B cell (primary cell): ENCODE measurements at regions not wholly inside any gene's neighbourhood (a gene's known extent, or its start where the extent isn't known, plus 50 kb on each side); places are given as distances from the start of the nearest gene placed in this dataset.
A peak's percentile ranks its signal among the peaks of the same experiment; 100 is the strongest.

ENCODE experiments used
- ATAC-seq: fragments of 200-7000 bp; cut with Tn5 transposase; one replicate; pipeline ENCODE4 v1.10.0; 2021; ENCODE audit warnings: low read depth, mild to moderate bottlenecking, moderate number of reproducible peaks, moderate library complexity
- CTCF ChIA-PET: fragments of 350-600 bp; sonication (Branson Sonifier 250); formaldehyde crosslinking; loops from one replicate; lab custom pipeline; 2021; ENCODE audit warnings: antibody characterized with exemption, inconsistent platforms; lab: Charles Lee
- POLR2A ChIA-PET: fragments of 350-600 bp; sonication (Branson Sonifier 250); formaldehyde crosslinking; loops from one replicate; lab custom pipeline; 2021; ENCODE audit warnings: antibody characterized with exemption; lab: Charles Lee
- DNase-seq: peaks from one replicate; pipeline ENCODE4 v3.0.0; 2013
- H2AFZ ChIP-seq: 2 replicates; pipeline ENCODE4 v1.6.1; 2012; ENCODE audit warnings: mild to moderate bottlenecking, low read depth, low read length; ENCODE audit not compliant: insufficient read depth, poor library complexity, severe bottlenecking
- H3K27ac ChIP-seq, 2 donors: 1 replicate in 1 of 2; 2 replicates in 1 of 2; pipeline ENCODE4 v1.5.1; 2012 to 2013; ENCODE audit warnings: low read length in 2 of 2, mild to moderate bottlenecking in 2 of 2, moderate library complexity in 1 of 2
- H3K27me3 ChIP-seq, 4 experiments: fragments of 200-600 bp in 1 of 4; sonication (generic) in 1 of 4; replicated peaks in 1 of 4; 1 replicate in 2 of 4; 2 replicates in 2 of 4; pipeline versions ENCODE4 v1.6.1 to v1.7.0; 2013 to 2016; ENCODE audit warnings: low read length in 3 of 4, mild to moderate bottlenecking in 2 of 4, mixed read lengths in 1 of 4, moderate library complexity in 1 of 4; ENCODE audit not compliant: insufficient read depth in 4 of 4, control insufficient read depth in 3 of 4; ENCODE audit errors: control extremely low read depth in 1 of 4
- H3K36me3 ChIP-seq, 2 experiments: replicated peaks in 1 of 2; 1 replicate in 1 of 2; 2 replicates in 1 of 2; pipeline versions ENCODE4 v1.6.1 to v1.7.1; 2013; ENCODE audit warnings: low read length in 1 of 2; ENCODE audit not compliant: insufficient read depth in 2 of 2, control insufficient read depth in 1 of 2; ENCODE audit errors: control extremely low read depth in 1 of 2, extremely low read depth in 1 of 2
- H3K4me1 ChIP-seq, 2 donors: fragments of 200-600 bp in 1 of 2; sonication (generic) in 1 of 2; 1 replicate in 1 of 2; 2 replicates in 1 of 2; pipeline versions ENCODE4 v1.5.1 to v1.6.1; 2013 to 2017; ENCODE audit warnings: low read length in 2 of 2; ENCODE audit not compliant: control insufficient read depth in 2 of 2, insufficient read depth in 2 of 2
- H3K4me2 ChIP-seq: replicated peaks from 2 replicates; pipeline ENCODE3; 2012; ENCODE audit warnings: mild to moderate bottlenecking, low read depth, low read length; ENCODE audit not compliant: poor library complexity, severe bottlenecking
- H3K4me3 ChIP-seq, 5 experiments: fragments of 200-600 bp in 1 of 5; sonication (generic) in 1 of 5; 1 replicate in 3 of 5; 2 replicates in 2 of 5; pipeline versions ENCODE4 v1.5.1 to v1.7.0; 2011 to 2016; ENCODE audit warnings: low read length in 4 of 5, mild to moderate bottlenecking in 4 of 5, low read depth in 2 of 5, control low read depth in 1 of 5, moderate library complexity in 1 of 5; ENCODE audit not compliant: insufficient read depth in 1 of 5; ENCODE audit errors: control extremely low read depth in 1 of 5, extremely low read depth in 1 of 5
- H3K79me2 ChIP-seq: fragments of 200-600 bp; sonication (generic); one replicate; pipeline ENCODE4 v1.6.0; 2016; ENCODE audit warnings: low read length; ENCODE audit not compliant: control insufficient read depth, insufficient read depth
- H3K9ac ChIP-seq: fragments of 200-600 bp; sonication (generic); 2 replicates; pipeline ENCODE4 v1.6.1; 2017; ENCODE audit warnings: mild to moderate bottlenecking, low read length, moderate library complexity
- H3K9me3 ChIP-seq, 3 donors: one replicate each; pipeline versions ENCODE4 v1.6.1 to v1.7.1; 2013; ENCODE audit warnings: low read length in 2 of 3; ENCODE audit not compliant: control insufficient read depth in 2 of 3, insufficient read depth in 1 of 3; ENCODE audit errors: control extremely low read depth in 1 of 3
- H4K20me1 ChIP-seq: 2 replicates; pipeline ENCODE4 v1.6.0; 2012; ENCODE audit warnings: mild to moderate bottlenecking, low read length; ENCODE audit not compliant: insufficient read depth, control insufficient read depth, poor library complexity, severe bottlenecking
- H3K27ac Mint-ChIP-seq: one replicate; pipeline ENCODE4 v1.8.0; 2021; ENCODE audit warnings: mixed read lengths
- H3K27me3 Mint-ChIP-seq: one replicate; pipeline ENCODE4 v1.8.0; 2021; ENCODE audit warnings: mixed read lengths
- H3K4me1 Mint-ChIP-seq: one replicate; pipeline ENCODE4 v1.8.0; 2021; ENCODE audit warnings: mixed read lengths
- H3K4me3 Mint-ChIP-seq: one replicate; pipeline ENCODE4 v1.8.0; 2021; ENCODE audit warnings: mixed read lengths
- H3K9me3 Mint-ChIP-seq: one replicate; pipeline ENCODE4 v1.8.0; 2022; ENCODE audit warnings: mixed read lengths; ENCODE audit not compliant: insufficient read depth
- EZH2 ChIP-seq: IDR thresholded peaks from 2 replicates; pipeline ENCODE4 v1.6.1; 2012; ENCODE audit warnings: borderline replicate concordance, low read depth, mild to moderate bottlenecking, moderate library complexity, low read length; ENCODE audit not compliant: insufficient read depth, poor library complexity, severe bottlenecking
- WGBS: methylation state at CpG from one replicate; pipeline ENCODE4 v1.1.5; 2013; ENCODE audit warnings: missing lambda C conversion rate; ENCODE audit not compliant: insufficient coverage; 5-methylcytosine and 5-hydroxymethylcytosine counted together
- intact Hi-C: fragments of 100-400 bp; cut with micrococcal nuclease; formaldehyde crosslinking; loops from one replicate; pipeline ENCODE4 v1.10.0; 2022
- TF ChIP-seq, protein P1 (sequence below): fragments of 200-600 bp; IDR thresholded peaks from one replicate; pipeline ENCODE4 v1.8.0; 2022; ENCODE audit warnings: antibody characterized with exemption, mild to moderate bottlenecking

DNA sequence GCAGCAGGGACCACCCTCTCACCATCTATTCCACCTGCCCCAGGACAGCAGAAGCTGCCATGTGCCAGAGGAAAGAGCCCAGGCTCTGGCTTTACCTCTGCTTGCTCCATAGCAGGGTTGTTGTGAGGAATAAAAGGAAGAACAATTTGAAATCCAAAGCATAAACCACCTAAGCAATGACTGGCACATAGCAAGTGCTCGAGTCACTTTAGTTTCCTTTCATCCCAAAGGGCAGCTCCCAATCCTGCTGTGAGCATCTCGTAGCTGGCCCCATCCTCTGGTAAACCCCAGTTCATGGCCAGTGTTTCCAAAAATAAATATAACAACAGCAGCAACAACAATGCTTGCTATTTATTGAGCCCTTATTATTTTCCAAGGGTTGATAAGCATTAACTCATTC, 923.5 kb downstream of the EPHA4 start:
- 79% methylated on average over 2 of the region's 2 CpGs for WGBS
- H3K9me3 Mint-ChIP-seq = no peaks in the 10 kb centered on the region
- Histone ChIP-seq H3K9me3 (no peaks in the 10 kb centered on the region), H3K4me3 (no peak overlapping the region), H3K4me1 (no peaks in the 10 kb centered on the region), H3K4me2 (no peak overlapping the region), H2AFZ (no peak overlapping the region), H4K20me1 (no peaks in the 10 kb centered on the region), H3K27ac (no peak overlapping the region), H3K79me2 (no peaks in the 10 kb centered on the region), H3K27me3 (no peaks in the 10 kb centered on the region), H3K9ac (no peak overlapping the region), H3K36me3 (no peaks in the 10 kb centered on the region)
- intact Hi-C loops = no loop called here
- TF ChIP-seq EZH2 = no peak
- TF ChIP-seq, protein P1, sequence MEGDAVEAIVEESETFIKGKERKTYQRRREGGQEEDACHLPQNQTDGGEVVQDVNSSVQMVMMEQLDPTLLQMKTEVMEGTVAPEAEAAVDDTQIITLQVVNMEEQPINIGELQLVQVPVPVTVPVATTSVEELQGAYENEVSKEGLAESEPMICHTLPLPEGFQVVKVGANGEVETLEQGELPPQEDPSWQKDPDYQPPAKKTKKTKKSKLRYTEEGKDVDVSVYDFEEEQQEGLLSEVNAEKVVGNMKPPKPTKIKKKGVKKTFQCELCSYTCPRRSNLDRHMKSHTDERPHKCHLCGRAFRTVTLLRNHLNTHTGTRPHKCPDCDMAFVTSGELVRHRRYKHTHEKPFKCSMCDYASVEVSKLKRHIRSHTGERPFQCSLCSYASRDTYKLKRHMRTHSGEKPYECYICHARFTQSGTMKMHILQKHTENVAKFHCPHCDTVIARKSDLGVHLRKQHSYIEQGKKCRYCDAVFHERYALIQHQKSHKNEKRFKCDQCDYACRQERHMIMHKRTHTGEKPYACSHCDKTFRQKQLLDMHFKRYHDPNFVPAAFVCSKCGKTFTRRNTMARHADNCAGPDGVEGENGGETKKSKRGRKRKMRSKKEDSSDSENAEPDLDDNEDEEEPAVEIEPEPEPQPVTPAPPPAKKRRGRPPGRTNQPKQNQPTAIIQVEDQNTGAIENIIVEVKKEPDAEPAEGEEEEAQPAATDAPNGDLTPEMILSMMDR = no peak
- no peak overlapping the region for H3K4me3 Mint-ChIP-seq
- H3K27ac Mint-ChIP-seq = no peak overlapping the region
- CTCF ChIA-PET = no interaction called here
- H3K4me1 Mint-ChIP-seq = peaks cover 3% of the 10 kb centered on the region
- no peak for DNase-seq
- POLR2A ChIA-PET = no interaction called here
- ATAC-seq = no peak
- H3K27me3 Mint-ChIP-seq = no peaks in the 10 kb centered on the region

DNA sequence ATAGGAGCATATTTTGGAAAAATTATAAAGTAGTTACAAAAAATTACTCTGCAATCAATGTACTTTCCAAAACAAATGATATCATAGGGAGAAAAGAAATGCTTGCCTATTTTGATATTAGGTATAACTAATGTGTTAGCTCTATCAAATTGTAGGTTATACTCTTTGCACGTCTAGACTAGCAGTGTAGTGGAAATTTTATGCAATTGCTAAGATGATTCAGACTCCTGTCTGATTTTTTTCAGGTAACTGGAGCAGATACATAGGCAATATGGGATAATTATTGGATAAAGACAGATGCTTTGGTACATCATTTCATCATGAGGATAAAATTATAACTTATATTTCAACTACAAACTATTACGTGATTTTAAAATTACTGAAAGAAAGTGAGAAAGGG, 918.3 kb downstream of the EPHA4 start:
- Mint-ChIP-seq H3K4me1 (no peaks in the 10 kb centered on the region), H3K4me3 (no peak overlapping the region), H3K27me3 (peaks cover 6% of the 10 kb centered on the region), H3K27ac (no peak overlapping the region), H3K9me3 (no peaks in the 10 kb centered on the region)
- no peak for TF ChIP-seq EZH2
- TF ChIP-seq, protein P1 = peak; percentile 13
- no CpG with 5 or more reads among the region's 2 CpGs for WGBS
- DNase-seq = no peak
- Histone ChIP-seq H4K20me1 (no peaks in the 10 kb centered on the region), H3K27ac (no peak overlapping the region), H3K27me3 (no peaks in the 10 kb centered on the region), H3K4me3 (no peak overlapping the region), H3K36me3 (no peaks in the 10 kb centered on the region), H3K4me1 (no peaks in the 10 kb centered on the region), H3K79me2 (no peaks in the 10 kb centered on the region), H3K4me2 (no peak overlapping the region), H2AFZ (no peak overlapping the region), H3K9me3 (peaks cover 0 to 4% (median 0%) of the 10 kb centered on the region in 3 donors), H3K9ac (no peak overlapping the region)
- no peak for ATAC-seq
- intact Hi-C loops = no loop called here
- POLR2A ChIA-PET = no interaction called here
- CTCF ChIA-PET = no interaction called here
